ENCODE measurements at regions not wholly inside any gene's neighbourhood (a gene's known extent, or its start where the extent isn't known, plus 50 kb on each side); places are given as distances from the start of the nearest gene placed in this dataset.
A peak's percentile ranks its signal among the peaks of the same experiment; 100 is the strongest.

DNA sequence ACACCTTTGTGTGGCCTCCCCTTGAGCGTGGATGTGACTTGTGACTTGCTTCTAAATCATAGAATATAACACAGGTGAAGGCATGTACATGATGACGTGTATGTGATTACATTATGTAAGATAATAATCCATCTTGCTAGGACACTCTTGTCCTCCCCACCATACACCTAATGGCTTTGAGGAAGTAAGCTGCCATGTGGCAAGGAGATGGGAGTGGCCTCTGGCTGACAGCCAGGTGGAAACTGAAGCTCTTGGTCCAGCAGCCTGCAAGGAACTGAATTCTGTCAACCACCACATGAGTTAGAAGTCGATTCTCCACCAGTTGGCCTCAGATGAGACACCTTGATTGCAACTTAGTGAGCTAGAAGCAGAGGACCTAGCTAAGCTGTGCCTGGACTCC, 67.4 kb upstream of the ELN start (continued):
- TF ChIP-seq, protein P1, sequence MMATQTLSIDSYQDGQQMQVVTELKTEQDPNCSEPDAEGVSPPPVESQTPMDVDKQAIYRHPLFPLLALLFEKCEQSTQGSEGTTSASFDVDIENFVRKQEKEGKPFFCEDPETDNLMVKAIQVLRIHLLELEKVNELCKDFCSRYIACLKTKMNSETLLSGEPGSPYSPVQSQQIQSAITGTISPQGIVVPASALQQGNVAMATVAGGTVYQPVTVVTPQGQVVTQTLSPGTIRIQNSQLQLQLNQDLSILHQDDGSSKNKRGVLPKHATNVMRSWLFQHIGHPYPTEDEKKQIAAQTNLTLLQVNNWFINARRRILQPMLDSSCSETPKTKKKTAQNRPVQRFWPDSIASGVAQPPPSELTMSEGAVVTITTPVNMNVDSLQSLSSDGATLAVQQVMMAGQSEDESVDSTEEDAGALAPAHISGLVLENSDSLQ (IDR thresholded peaks at IDR 0.05) = 0 out of 2 replicates have a peak, but pooled peaks have one; percentile 16
- no peak for TF ChIP-seq SMC3 (conservative IDR thresholded peaks at IDR 0.05; ENCODE audit: insufficient read depth, low read depth, low read length)
- TF ChIP-seq POLR3A (IDR thresholded peaks at IDR 0.05; ENCODE audit: borderline replicate concordance, extremely low read depth, insufficient read depth, insufficient read length) = no peak
- no peak for TF ChIP-seq ZBTB11 (CRISPR knock-in tag; IDR thresholded peaks at IDR 0.05)
- no peak for TF ChIP-seq ZNF224 (CRISPR knock-in tag; IDR thresholded peaks at IDR 0.05)
- no peak for TF ChIP-seq NEUROD1 (IDR thresholded peaks at IDR 0.05; ENCODE audit: borderline replicate concordance, low read depth, low read length, partially characterized antibody)
- TF ChIP-seq RFX7 (CRISPR knock-in tag; IDR thresholded peaks at IDR 0.05) = no peak
- no peak for TF ChIP-seq HLTF (IDR thresholded peaks at IDR 0.05)
- TF ChIP-seq GATAD2B (IDR thresholded peaks at IDR 0.05; ENCODE audit: borderline replicate concordance) = no peak
- TF ChIP-seq SMARCA4 (IDR thresholded peaks at IDR 0.05) = no peak
- no peak for TF ChIP-seq TSC22D4 (tag; IDR thresholded peaks at IDR 0.05)
- no peak for TF ChIP-seq TGIF2 (CRISPR knock-in tag; IDR thresholded peaks at IDR 0.05)
- TF ChIP-seq TRIM28 (IDR thresholded peaks at IDR 0.05) = no peak
- no peak for TF ChIP-seq FIP1L1 (IDR thresholded peaks at IDR 0.05; ENCODE audit: low read depth, low read length, poor library complexity, severe bottlenecking)
- TF ChIP-seq KDM2B (CRISPR knock-in tag; IDR thresholded peaks at IDR 0.05) = no peak
- TF ChIP-seq ZBTB26 (CRISPR knock-in tag; IDR thresholded peaks at IDR 0.05) = no peak
- TF ChIP-seq TEAD1 (CRISPR knock-in tag; IDR thresholded peaks at IDR 0.05) = no peak
- TF ChIP-seq E2F6 (IDR thresholded peaks at IDR 0.05; ENCODE audit: borderline replicate concordance in 1 of 2, extremely low read depth in 1 of 2, insufficient read depth in 1 of 2, insufficient read length in 1 of 2, low read depth in 1 of 2, low read length in 1 of 2, poor library complexity in 1 of 2, severe bottlenecking in 1 of 2) = peak in 1 of 2 experiments; percentile 11
- TF ChIP-seq POLR2AphosphoS5 (IDR thresholded peaks at IDR 0.05; ENCODE audit: control insufficient read depth, insufficient read depth, low read depth, low read length) = no peak
- no peak for TF ChIP-seq HDAC6 (IDR thresholded peaks at IDR 0.05; ENCODE audit: low read depth, low read length)
- TF ChIP-seq CBX1 (IDR thresholded peaks at IDR 0.05; ENCODE audit: low read depth) = no peak
- TF ChIP-seq, protein P2, sequence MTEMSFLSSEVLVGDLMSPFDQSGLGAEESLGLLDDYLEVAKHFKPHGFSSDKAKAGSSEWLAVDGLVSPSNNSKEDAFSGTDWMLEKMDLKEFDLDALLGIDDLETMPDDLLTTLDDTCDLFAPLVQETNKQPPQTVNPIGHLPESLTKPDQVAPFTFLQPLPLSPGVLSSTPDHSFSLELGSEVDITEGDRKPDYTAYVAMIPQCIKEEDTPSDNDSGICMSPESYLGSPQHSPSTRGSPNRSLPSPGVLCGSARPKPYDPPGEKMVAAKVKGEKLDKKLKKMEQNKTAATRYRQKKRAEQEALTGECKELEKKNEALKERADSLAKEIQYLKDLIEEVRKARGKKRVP (CRISPR knock-in tag; IDR thresholded peaks at IDR 0.05) = no peak
